Gastrocnemius medialis (tissue), 4 donors: ENCODE measurements at regions not wholly inside any gene's neighbourhood (a gene's known extent, or its start where the extent isn't known, plus 50 kb on each side); places are given as distances from the start of the nearest gene placed in this dataset.

Source experiments
- ATAC-seq, 2 donors: fragments of 150-250 bp; one replicate each; pipeline ENCODE4 v1.9.1; 2016
- DNase-seq, 2 donors: peaks; one replicate each; pipeline ENCODE4 v3.0.0-alpha.2; 2019
- H3K27ac ChIP-seq, 4 donors: fragments of 200-600 bp; sonication (generic); 1 replicate in 1 of 4; 2 replicates in 3 of 4; pipeline ENCODE4 v1.5.1; 2016 to 2018; ENCODE audit warnings: mild to moderate bottlenecking in 2 of 4, moderate library complexity in 1 of 4
- H3K27me3 ChIP-seq, 3 donors: fragments of 200-600 bp; sonication (generic) in 2 of 3; 1 replicate in 1 of 3; 2 replicates in 2 of 3; pipeline versions ENCODE4 v1.5.1 to v1.6.0; 2016 to 2019; ENCODE audit warnings: mild to moderate bottlenecking in 1 of 3, moderate library complexity in 1 of 3
- H3K36me3 ChIP-seq, 2 donors: fragments of 200-600 bp; sonication (generic) in 1 of 2; one replicate each; pipeline ENCODE4 v1.5.1; 2017 to 2018
- H3K4me1 ChIP-seq, 2 donors: fragments of 200-600 bp; sonication (generic) in 1 of 2; one replicate each; pipeline ENCODE4 v1.5.1; 2016 to 2017; ENCODE audit warnings: mild to moderate bottlenecking in 2 of 2
- H3K4me3 ChIP-seq, 4 donors: fragments of 200-600 bp; sonication (generic) in 3 of 4; 1 replicate in 1 of 4; 2 replicates in 3 of 4; pipeline ENCODE4 v1.5.1; 2016 to 2019; ENCODE audit warnings: mild to moderate bottlenecking in 2 of 4
- H3K9me3 ChIP-seq, 3 donors: fragments of 200-600 bp; sonication (generic) in 2 of 3; 1 replicate in 1 of 3; 2 replicates in 2 of 3; pipeline ENCODE4 v1.5.1; 2016 to 2019
- CTCF ChIP-seq, 5 experiments: fragments of 450-650 bp in 3 of 5; fragments of 200-600 bp in 2 of 5; sonication (generic) in 2 of 5; IDR thresholded peaks in 4 of 5; conservative IDR thresholded peaks in 1 of 5; 1 replicate in 4 of 5; 2 replicates in 1 of 5; pipeline ENCODE4 v1.5.1; 2016 to 2019; ENCODE audit warnings: antibody characterized with exemption in 5 of 5, mild to moderate bottlenecking in 3 of 5, moderate library complexity in 3 of 5
- POLR2A ChIP-seq, 2 donors: fragments of 450-650 bp; IDR thresholded peaks; one replicate each; pipeline ENCODE4 v1.6.1; 2017; ENCODE audit warnings: antibody characterized with exemption in 2 of 2, mild to moderate bottlenecking in 2 of 2, moderate library complexity in 2 of 2
- in situ Hi-C, 4 donors: fragments of 200-750 bp; cut with MboI; loops; one replicate each; pipeline versions ENCODE4 v1.15.0 to v1.8.0; 2017; ENCODE audit warnings: low sequenced_read_pairs in 4 of 4
- intact Hi-C: fragments of 100-400 bp; cut with DNase I; formaldehyde crosslinking; loops from one replicate; pipeline ENCODE4 v1.15.1; 2023; ENCODE audit warnings: low total_unique reads

GRCh38 chr10:55242544-55242943 lies 441.5 kb upstream of the PCDH15 start:
- in situ Hi-C loops: no loop called here

GRCh38 chr10:55237462-55237861 lies 436.4 kb upstream of the PCDH15 start:
- in situ Hi-C loops (no loop called here), intact Hi-C loops (no loop called here)
- no peaks in the 10 kb centered on the region for H3K4me1 ChIP-seq
- no peak overlapping the region for H3K4me3 ChIP-seq
- no peaks in the 10 kb centered on the region for H3K9me3 ChIP-seq
- ATAC-seq (no peak), DNase-seq (no peak)
- no peaks in the 10 kb centered on the region for H3K27me3 ChIP-seq
- H3K27ac ChIP-seq: no peak overlapping the region
- TF ChIP-seq POLR2A (IDR thresholded peaks at IDR 0.05) (no peak), CTCF (IDR thresholded peaks at IDR 0.05 in 4 of 5, conservative IDR thresholded peaks at IDR 0.05 in 1 of 5) (no peak)
- no peaks in the 10 kb centered on the region for H3K36me3 ChIP-seq

More at GRCh38 chr10:55242544-55242943, 441.5 kb upstream of the PCDH15 start:
- H3K4me1 ChIP-seq: no peaks in the 10 kb centered on the region
- no peaks in the 10 kb centered on the region for H3K9me3 ChIP-seq
- H3K27ac ChIP-seq: no peak overlapping the region
- ATAC-seq (no peak), DNase-seq (no peak)
- TF ChIP-seq POLR2A (IDR thresholded peaks at IDR 0.05) (no peak), CTCF (IDR thresholded peaks at IDR 0.05 in 4 of 5, conservative IDR thresholded peaks at IDR 0.05 in 1 of 5) (no peak)
- no peak overlapping the region for H3K4me3 ChIP-seq
- no peaks in the 10 kb centered on the region for H3K27me3 ChIP-seq
- no peaks in the 10 kb centered on the region for H3K36me3 ChIP-seq
- intact Hi-C loops: no loop called here

GRCh38 chr10:55233505-55233904 lies 432.5 kb upstream of the PCDH15 start:
- H3K27me3 ChIP-seq: no peaks in the 10 kb centered on the region
- H3K36me3 ChIP-seq: no peaks in the 10 kb centered on the region
- DNase-seq (no peak), ATAC-seq (no peak)
- no peak overlapping the region for H3K4me3 ChIP-seq
- H3K27ac ChIP-seq: no peak overlapping the region
- TF ChIP-seq POLR2A (IDR thresholded peaks at IDR 0.05) (no peak), CTCF (IDR thresholded peaks at IDR 0.05 in 4 of 5, conservative IDR thresholded peaks at IDR 0.05 in 1 of 5) (no peak)
- intact Hi-C loops: no loop called here
- in situ Hi-C loops: no loop called here
- H3K4me1 ChIP-seq: no peaks in the 10 kb centered on the region
- H3K9me3 ChIP-seq: no peaks in the 10 kb centered on the region

GRCh38 chr10:55233090-55233489 lies 432.1 kb upstream of the PCDH15 start:
- Histone ChIP-seq H3K27ac (no peak overlapping the region), H3K9me3 (no peaks in the 10 kb centered on the region), H3K27me3 (no peaks in the 10 kb centered on the region), H3K4me3 (no peak overlapping the region), H3K36me3 (no peaks in the 10 kb centered on the region), H3K4me1 (no peaks in the 10 kb centered on the region)
- ATAC-seq (no peak), DNase-seq (no peak)
- intact Hi-C loops (no loop called here), in situ Hi-C loops (no loop called here)
- no peak for TF ChIP-seq POLR2A (IDR thresholded peaks at IDR 0.05)
- no peak for TF ChIP-seq CTCF (IDR thresholded peaks at IDR 0.05 in 4 of 5, conservative IDR thresholded peaks at IDR 0.05 in 1 of 5)

- H3K4me3 ChIP-seq: no peak overlapping the region
- H3K27ac ChIP-seq: no peak overlapping the region
- DNase-seq: no peak
- H3K9me3 ChIP-seq: no peaks in the 10 kb centered on the region
- in situ Hi-C loops (no loop called here), intact Hi-C loops (no loop called here)
- no peak for TF ChIP-seq CTCF (IDR thresholded peaks at IDR 0.05 in 4 of 5, conservative IDR thresholded peaks at IDR 0.05 in 1 of 5)
- TF ChIP-seq POLR2A (IDR thresholded peaks at IDR 0.05): no peak
- ATAC-seq: no peak
- H3K4me1 ChIP-seq: no peaks in the 10 kb centered on the region
- no peaks in the 10 kb centered on the region for H3K27me3 ChIP-seq
- H3K36me3 ChIP-seq: no peaks in the 10 kb centered on the region
These were observed 431.5 kb upstream of the PCDH15 start for GRCh38 chr10:55232553-55232952.
